GM12891 (cell line): ENCODE measurements at regions not wholly inside any gene's neighbourhood (a gene's known extent, or its start where the extent isn't known, plus 50 kb on each side); places are given as distances from the start of the nearest gene placed in this dataset.

ENCODE experiments used
- DNase-seq: peaks from one replicate; pipeline ENCODE4 v3.0.0; 2011; ENCODE audit warnings: low spot score; ENCODE audit not compliant: insufficient read length
- FAIRE-seq: peaks from 2 replicates; lab custom pipeline; 2011; peaks lifted over from hg19 to GRCh38; lab: Jason Lieb, UNC
- PAX5 ChIP-seq: IDR thresholded peaks from 2 replicates; pipeline ENCODE4 v1.6.1; 2011; ENCODE audit warnings: low read length, moderate library complexity, mild to moderate bottlenecking; ENCODE audit not compliant: insufficient read depth, severe bottlenecking
- POLR2A ChIP-seq: IDR thresholded peaks from 2 replicates; pipeline ENCODE4 v1.6.1; 2011; ENCODE audit warnings: low read depth, low read length, control low read depth
- POLR2AphosphoS5 ChIP-seq: IDR thresholded peaks from 2 replicates; pipeline ENCODE4 v1.6.1; 2011; ENCODE audit warnings: low read depth, low read length, control low read depth
- POU2F2 ChIP-seq: IDR thresholded peaks from 2 replicates; pipeline ENCODE4 v1.6.1; 2011; ENCODE audit warnings: low read depth, mild to moderate bottlenecking, control low read depth, low read length, moderate library complexity
- SPI1 ChIP-seq: IDR thresholded peaks from 2 replicates; pipeline ENCODE4 v1.6.1; 2011; ENCODE audit warnings: low read depth, low read length, control low read depth
- TAF1 ChIP-seq: IDR thresholded peaks from 2 replicates; pipeline ENCODE4 v1.6.1; 2011; ENCODE audit warnings: low read depth, low read length, control low read depth

DNA sequence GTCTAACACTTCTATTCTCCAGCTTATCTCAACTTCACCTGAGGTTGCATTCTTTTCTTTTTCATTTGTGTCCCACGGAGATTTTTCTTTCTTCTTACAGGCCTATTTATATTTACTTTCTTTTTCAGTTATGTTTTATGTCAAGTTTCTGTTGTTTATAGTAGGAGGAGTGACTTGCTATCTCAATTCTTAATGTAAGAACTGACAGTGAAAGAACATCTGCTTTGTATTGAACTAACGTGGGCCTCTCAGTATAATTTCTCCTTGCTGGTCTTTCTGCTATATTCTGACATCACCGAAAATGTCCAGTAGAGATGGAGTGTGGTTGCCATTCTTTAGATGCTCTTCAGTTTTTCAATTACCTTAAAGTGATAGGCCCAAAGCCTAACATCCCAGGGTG is 521.7 kb downstream of the EPM2A start:
- TF ChIP-seq PAX5 (no peak), POLR2A (no peak), POLR2AphosphoS5 (no peak), POU2F2 (no peak), SPI1 (no peak), TAF1 (no peak)
- DNase-seq (no peak), FAIRE-seq (no peak)

DNA sequence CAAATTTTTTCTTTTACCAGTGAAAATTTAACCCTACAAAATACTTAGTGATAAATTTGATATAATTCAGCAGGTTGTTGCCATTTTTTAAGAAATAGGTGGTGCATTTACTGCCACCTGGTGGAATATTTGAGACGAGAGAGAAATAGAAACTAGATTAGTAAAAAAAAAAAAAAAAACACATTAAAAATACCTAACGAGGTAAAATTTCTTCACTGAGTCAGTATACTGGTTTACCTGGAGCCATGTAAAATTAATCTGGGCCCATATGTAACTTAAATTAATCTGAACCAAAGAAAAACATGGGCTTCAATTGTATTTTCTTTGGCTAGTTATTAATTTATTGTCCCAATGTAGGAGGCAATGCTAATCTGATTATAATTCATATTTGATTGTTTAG is 520.8 kb downstream of the EPM2A start:
- FAIRE-seq (no peak), DNase-seq (no peak)
- TF ChIP-seq POLR2AphosphoS5 (no peak), PAX5 (no peak), POU2F2 (no peak), TAF1 (no peak)

DNA sequence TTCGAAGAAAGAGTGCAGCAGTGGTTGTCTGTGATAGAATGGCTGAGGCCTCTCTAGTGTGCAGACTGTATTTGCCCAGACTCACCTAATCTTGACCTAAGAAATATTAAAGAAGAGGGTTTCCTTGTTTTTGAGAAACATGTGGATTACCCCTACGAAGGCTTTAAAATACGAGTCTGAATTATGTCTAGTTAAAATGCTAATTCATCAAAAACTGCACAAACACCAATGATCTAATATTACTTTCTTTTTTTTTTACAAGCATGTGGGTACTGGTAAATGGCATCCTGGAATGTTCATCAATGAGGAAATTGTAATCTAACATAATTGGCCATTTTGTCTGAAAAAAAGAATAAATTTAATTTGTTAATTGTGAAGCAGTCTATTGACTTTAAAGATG is 510.9 kb downstream of the EPM2A start:
- TF ChIP-seq POLR2A, result no peak
- no peak for TF ChIP-seq TAF1
- TF ChIP-seq PAX5, result no peak
- TF ChIP-seq POU2F2, result no peak
- TF ChIP-seq SPI1, result no peak
- TF ChIP-seq POLR2AphosphoS5, result no peak
- DNase-seq, result no peak
- FAIRE-seq, result no peak

DNA sequence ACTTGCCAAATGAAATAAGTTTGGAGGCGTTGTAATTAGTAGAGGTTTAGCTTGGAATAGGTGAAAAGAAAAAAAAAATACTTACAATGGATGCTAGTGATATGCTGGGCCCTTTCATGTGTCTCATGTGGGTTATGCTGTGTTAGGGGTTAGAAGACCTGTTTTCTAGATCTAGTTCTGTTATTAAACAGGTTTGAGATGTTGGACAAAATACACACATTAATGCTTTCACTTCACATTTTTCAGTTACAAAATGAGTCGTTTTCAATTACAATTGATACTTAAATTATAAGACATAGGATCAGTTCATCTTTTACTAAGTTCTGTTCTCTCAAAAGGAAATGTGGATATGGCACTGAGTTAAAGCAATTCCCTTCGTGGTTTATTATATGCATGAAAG is 509.8 kb downstream of the EPM2A start:
- DNase-seq (no peak), FAIRE-seq (no peak)
- TF ChIP-seq PAX5 (no peak), SPI1 (peak; percentile 29; the same call in 1 of the 2 replicates)

DNA sequence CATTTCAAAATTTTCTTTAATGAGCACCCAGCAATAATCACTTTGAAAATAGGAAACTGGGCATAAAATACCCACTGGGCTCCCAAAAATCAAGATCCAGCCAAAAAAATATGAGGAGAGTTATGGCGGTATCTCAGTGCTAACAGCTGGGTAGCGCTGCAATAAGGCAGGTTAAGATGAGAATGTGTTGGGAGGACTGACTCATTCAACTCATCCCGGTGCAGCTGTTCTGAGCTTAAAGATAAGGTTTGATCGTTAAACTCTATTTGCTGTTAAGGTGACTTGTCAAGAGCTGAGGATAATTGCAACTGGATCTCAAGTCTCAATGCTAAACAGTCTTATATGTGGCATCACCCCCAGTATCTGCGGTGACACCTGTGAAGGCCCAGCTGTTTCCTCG is 507.7 kb downstream of the EPM2A start:
- TF ChIP-seq POLR2AphosphoS5 (no peak), PAX5 (no peak), POLR2A (no peak), SPI1 (no peak), TAF1 (no peak), POU2F2 (no peak)
- DNase-seq, result no peak
- no peak for FAIRE-seq

DNA sequence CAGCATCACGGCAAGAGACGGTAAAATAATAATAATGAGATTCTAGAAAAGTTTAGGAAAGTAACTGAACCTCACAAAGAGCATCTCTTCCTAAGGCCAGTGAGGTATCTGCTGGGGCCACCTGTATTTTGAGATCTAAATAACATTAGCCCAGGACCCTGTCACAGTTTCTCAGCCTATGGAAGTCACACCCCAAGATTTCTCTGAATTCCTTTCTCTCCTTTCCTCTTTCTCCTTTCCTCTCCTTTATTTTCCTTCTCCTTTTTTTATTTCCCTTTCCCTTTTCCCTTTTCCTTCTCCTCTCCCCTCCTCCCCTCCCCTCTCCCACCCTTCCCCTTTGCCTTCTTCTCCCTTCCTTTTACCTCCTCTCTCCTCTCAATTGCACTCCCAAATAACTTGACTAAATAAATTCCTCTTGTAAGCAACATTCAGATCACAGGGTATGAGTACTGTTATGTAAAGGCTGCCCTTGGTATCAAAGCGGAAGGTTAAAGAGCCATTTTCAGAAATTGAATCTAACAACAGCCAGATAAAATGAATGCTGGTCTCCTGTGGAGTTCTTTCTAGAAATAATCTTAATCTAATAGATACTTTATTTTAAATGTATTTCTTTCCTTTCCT is 506.2 kb downstream of the EPM2A start:
- no peak for TF ChIP-seq TAF1
- no peak for TF ChIP-seq POLR2A
- TF ChIP-seq POLR2AphosphoS5, result no peak
- FAIRE-seq (no peak), DNase-seq (no peak)

DNA sequence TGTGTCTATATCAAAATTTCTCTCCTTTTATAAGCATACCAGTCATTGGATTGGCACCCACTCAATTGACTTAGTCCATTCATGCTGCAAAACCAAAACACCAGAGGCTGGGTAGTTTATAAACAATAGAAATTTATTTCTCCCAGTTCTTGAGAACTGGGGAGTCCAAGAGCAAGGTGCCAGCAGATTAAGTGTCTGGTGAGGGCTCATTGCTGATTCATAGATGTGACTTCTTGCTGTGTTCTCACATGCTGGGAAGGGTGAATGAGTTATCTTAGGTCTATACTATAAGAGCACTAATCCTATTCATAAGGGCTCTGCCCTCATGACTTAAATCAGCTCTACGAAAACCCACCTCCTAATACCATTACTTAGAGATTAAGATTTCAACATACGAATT is 501.4 kb downstream of the EPM2A start:
- DNase-seq (no peak), FAIRE-seq (no peak)
- no peak for TF ChIP-seq POU2F2

DNA sequence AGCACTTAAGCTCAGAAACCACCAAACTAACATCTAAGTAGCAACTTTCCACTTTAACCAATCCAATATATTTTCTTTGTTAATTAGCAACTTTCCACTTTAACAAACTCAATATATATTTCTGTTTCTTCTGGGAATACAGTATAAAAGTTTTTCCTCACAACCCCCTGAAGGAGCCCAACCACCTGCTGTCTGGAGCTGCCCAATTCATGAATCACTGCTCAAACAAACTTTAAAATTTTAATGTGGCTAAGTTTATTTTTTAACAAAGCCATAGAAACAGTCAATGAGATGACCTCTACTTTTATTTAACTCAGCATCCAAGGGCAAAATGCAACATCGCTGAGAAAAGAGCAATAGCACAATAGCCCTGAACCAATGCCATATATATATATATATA is 500.1 kb downstream of the EPM2A start:
- TF ChIP-seq SPI1, result no peak
- TF ChIP-seq POLR2AphosphoS5, result no peak
- no peak for TF ChIP-seq POU2F2
- no peak for TF ChIP-seq PAX5
- no peak for TF ChIP-seq POLR2A
- TF ChIP-seq TAF1, result no peak
- FAIRE-seq, result no peak
- no peak for DNase-seq

DNA sequence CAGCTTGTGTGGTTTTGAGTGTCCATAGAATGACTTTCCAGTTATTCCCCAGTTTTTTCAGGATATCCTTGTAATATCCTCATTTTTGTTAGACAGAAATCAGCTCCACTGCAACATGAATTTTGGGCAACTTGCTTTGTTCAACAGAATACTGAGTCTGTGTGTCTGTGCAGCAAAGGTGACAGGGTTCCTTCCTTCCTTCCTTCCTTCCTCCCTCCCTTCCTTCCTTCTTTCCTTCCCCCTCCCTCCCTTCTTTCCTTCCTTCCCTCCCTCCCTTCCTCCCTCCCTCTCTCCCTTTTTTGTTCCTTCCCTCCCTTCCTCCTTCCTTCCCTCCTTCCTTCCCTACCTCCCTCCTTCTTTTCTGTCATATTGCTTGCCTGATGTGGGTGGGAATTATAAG is 496.5 kb downstream of the EPM2A start:
- FAIRE-seq, result no peak
- DNase-seq, result no peak
- no peak for TF ChIP-seq PAX5
- no peak for TF ChIP-seq POLR2AphosphoS5
- no peak for TF ChIP-seq TAF1
- no peak for TF ChIP-seq SPI1
- TF ChIP-seq POLR2A, result no peak
- TF ChIP-seq POU2F2, result no peak

DNA sequence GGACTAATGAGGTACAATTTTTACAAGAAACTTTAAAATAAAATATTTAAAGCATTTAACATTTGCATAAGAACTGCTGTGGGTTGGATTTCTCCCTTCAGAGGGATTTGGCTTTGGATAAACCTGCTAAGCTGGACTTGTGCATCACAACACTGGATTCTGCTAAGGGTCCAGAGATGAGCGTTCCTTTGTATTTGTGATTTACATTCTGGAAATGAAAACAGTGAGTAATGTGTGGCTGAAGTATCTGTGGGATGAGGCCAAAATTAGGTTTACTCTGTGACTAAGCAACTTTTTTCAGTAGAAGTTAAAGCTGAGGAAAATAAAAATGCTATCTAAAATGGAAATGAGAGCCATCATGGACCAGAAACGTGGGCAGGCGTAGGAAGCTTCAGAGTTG is 494.3 kb downstream of the EPM2A start:
- DNase-seq, result no peak
- no peak for FAIRE-seq
- no peak for TF ChIP-seq PAX5
- no peak for TF ChIP-seq POU2F2
- TF ChIP-seq SPI1, result no peak
- TF ChIP-seq TAF1, result no peak

DNA sequence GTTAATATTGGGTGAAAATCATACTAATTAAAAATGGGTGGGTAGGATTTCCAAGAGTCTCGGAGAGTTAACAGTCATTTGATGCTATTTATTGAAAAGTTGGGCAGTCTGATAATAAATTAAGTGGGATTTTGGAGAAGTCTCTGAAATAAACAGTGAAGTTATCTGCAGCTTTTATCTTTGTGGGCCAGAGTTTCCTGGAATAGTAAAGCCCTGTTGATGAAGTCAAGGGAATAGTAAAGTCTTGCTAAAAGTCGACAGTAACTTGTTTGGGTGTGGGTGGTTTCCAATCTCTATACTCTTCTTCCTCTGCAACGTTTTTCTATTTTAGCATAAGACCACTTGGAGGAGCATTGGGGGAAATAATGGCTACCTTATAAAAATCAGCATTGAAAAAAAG is 493.6 kb downstream of the EPM2A start:
- FAIRE-seq (no peak), DNase-seq (no peak)
- TF ChIP-seq SPI1 (no peak), POLR2A (no peak), POU2F2 (no peak), TAF1 (no peak), PAX5 (no peak), POLR2AphosphoS5 (no peak)
